ENCODE measurements at regions not wholly inside any gene's neighbourhood (a gene's known extent, or its start where the extent isn't known, plus 50 kb on each side); places are given as distances from the start of the nearest gene placed in this dataset.

DNA sequence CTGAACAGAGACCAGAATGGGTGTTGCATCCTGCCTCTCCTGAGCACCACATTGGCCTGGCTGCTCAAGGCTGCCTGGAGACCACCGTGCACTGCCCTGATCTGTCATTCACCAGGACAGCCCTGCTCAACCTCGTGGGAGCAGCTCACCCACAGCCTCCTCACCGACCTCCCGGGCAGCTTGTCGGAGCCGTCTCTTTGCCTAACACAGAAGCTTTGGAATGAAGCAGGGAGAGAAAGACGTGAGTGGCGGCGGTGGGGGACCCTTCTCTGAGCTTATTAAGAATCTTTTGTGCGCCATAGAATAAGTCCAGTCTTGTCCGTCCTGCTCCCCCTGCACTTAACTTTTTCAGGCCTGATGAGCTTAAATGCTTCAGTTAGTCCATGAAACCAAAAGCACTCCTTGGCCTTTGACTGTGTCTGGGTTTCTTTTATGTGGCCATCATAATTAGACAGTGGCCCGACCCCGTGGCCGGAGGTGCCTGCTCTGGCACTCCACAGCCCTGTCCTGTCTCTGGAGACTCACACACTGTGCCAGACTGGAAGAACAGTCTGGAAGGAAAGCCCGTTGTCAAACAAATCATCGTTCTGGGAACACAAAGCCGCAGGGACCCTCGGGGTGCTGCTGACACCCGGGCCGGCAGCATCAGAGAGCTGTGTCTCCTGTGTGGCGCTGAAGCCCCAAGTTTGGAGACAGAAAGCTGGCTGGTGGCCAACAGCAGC is 192.8 kb downstream of the BCOR start:
- no peak for DNase-seq

DNA sequence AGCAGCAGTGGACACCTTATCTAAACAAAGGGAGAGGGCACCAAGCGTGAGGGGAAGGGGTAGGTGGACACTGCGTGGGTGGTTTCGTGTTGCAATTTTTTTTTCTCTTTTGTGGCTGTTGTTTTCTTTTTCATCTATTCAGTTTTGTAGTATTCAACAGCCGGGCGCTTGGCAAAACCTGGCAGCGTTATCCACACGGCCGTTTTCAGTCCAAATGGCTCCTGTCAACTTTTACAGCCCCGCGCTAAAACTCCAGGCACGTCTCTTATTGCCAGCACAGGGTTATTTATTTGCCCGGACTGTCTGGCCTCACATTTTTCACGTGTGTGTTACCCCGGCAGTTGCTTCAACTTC is 192.2 kb downstream of the BCOR start:
- no peak for DNase-seq

DNA sequence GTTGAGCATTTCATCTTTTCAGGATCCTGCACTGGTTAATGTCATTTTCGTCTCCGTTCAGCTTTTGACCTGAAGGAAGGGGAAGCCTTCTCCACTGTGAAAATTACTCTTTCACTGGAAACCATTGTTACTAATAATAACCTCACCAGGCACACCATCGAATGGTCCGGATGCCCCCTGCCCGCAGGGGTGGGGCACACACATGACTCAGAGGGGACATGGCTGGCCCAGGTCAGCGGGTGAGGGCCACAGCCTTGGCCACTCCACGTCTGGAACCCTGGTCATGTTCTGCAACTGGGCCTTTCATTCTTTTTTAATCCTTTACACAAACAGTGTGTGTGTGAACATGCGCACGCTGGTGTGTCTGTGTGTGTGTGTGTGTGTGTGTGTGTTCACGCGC is 191.8 kb downstream of the BCOR start:
- DNase-seq: no peak

DNA sequence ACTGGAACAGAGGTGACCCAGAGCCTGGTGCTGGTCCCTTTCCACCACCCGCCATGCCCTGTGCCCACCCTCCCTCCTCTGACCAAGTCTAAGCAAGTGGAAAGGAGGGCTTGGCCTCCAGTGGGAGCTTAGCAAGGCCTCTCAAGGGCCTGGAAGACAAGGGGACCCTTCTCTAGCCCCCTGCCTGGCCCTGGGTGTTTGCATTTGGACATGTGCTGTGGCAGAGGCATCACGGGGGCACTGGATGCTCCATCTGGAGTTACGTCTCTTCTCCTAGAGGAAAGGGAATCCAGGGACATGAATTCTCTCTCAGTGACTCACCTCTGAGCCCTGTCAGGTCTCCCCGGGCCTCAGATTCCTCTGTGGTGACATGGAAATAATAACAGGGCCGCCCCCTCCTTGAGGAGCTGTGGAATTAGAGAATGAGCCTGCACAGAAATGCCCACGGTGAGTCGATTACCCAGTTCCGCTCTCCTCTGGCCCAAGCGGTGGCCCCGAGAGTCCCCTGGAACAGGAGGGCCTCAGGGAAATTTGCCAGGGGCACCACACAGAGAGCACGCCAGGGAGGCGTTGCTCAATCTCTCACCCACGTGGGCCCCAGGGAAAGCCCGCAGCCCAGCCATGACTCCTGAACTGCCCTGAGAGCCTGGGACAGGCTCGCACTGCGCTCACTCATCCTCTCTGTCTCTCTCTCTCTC is 189.6 kb downstream of the BCOR start:
- no peak for DNase-seq

DNA sequence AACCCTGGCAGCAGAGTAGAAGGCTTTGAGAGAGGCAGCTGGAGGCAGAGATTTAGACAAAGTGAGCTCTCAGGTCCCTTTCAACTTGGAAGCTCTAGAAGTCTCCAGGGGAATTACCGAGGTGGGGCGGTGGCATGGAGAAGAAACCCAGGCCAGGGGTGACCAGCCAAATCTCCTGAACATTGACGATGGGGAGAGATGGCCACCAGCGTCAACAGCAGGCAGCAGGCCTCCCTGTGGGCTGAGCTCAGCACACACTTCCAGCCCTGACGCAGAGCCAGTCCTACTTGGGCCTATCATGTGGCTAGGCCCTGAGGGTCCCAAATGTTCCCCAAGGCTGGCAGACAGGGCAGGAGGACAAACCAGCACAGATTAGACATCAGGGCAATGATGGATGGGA is 187.8 kb downstream of the BCOR start:
- no peak for DNase-seq

DNA sequence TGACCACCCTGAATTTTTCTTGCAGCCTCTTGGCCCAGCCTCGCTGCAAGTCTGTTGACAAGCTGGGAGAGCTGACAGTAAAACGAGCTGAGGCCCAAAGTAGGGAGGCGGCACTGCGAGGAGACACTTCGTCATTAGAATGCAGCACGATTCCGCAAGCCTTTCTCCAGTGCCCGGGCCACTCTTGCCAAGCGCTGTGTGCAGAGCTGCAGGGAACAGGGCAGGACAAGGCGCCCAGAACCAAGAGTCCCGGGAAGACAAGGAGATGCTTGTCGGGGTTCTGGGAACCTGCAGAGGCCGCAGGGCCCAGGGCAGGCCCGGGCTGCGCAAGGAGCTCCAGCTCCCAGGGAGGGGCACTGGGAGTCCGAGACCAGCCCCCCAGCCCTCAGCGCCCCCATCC is 187.1 kb downstream of the BCOR start:
- DNase-seq: no peak

GRCh38 chrX:39911278-39911897 is 186.4 kb downstream of the BCOR start:
- DNase-seq: no peak

DNA sequence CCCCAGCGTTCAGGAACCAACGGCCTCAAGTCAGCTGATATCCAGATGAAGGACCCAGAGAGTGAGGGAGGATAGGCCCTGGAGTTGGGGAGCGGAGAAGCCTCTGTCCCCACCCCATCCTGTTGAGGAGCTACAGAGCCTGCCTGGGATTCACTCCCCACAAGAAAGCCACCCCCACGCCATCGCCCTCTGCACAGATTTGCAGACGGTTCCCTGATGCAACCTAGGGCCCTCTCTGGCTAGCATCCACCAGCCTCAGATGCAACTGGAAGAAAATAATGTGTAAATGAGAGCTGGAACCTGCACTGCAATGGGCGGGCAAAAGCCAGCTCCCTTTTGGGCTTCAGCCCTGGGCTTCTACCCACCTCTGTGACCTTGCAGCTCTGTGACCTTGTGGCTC is 185.6 kb downstream of the BCOR start:
- no peak for DNase-seq

DNA sequence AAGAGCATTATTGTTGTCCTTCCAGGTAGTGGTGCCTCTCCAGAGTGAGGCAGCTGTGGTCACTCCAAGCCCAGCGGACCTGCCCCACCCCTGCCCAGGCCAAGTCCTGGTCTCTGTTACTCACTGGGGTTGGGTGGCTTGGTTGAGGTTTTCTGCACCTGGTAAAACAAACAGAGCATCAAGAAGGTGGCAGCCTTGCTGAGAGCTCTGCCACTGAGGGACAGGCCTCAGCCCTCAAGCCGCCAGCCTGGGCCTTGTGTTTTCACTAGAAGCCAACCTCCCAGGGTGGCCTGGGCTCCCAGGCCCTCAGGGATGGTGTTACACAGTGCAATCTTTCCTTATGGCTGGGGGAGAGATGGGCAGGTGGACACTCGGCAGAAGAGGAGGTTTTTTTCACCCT is 182.7 kb downstream of the BCOR start:
- no peak for DNase-seq

DNA sequence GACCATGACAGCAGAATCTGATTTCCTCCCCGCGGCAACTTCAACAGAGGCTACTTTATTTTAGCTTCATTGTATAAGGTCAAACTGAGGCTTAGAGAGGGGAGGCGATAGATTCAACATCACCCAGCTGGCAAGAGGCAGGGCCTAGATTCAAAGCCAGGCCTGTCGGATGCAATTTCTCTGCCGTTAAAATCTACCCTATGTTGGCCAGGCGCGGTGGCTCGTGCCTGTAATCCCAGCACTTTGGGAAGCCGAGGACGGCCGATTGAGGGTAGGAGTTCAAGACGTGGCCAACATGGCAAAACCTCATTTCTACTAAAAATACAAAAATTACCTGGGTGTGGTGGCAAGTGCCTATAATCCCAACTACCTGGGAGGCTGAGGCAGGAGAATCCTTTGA is 182.2 kb downstream of the BCOR start:
- no peak for DNase-seq

- no peak for DNase-seq
Measured at GRCh38 chrX:39921838-39922237, 175.9 kb downstream of the BCOR start.

DNA sequence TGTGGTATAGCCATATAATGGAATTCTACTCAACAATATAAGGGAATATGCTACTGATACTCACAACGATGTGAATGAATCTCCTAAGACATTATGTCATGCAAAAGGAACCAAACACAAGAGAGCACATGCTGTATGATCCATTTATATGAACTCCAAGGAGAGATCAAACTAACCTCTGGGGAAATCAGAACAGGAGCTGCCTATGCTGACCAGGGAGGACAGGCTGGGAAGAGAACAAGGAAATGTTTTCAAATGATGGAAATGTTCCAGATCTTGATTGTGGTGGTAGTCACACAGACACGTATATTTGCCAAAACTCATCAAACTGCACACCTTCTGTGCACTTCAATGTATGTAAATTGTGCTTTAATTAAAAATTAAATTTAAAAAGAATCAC is 175.3 kb downstream of the BCOR start:
- DNase-seq: no peak

GRCh38 chrX:39922926-39923325 is 174.8 kb downstream of the BCOR start:
- DNase-seq: no peak

DNA sequence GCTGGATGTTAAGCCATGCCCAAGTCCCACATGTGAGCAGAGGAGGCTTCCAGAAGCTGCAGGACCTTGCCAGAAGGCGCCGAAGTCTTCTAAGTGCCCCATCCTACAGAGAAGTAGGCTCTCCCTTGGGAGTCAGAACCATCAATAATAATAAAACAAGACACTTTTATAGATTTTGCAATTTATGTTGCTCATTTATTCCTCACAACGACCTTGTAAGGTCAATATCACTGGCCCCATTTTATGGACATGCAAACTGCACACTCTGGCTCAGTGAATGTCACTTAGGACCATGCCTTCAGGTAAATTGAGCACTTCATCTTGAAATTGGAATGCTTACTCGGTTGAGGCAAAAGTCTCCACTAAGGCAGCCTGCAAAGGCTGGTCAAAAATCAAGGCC is 170.4 kb downstream of the BCOR start:
- no peak for DNase-seq

- no peak for DNase-seq
Measured at GRCh38 chrX:39928704-39929378, 168.9 kb downstream of the BCOR start.

DNA sequence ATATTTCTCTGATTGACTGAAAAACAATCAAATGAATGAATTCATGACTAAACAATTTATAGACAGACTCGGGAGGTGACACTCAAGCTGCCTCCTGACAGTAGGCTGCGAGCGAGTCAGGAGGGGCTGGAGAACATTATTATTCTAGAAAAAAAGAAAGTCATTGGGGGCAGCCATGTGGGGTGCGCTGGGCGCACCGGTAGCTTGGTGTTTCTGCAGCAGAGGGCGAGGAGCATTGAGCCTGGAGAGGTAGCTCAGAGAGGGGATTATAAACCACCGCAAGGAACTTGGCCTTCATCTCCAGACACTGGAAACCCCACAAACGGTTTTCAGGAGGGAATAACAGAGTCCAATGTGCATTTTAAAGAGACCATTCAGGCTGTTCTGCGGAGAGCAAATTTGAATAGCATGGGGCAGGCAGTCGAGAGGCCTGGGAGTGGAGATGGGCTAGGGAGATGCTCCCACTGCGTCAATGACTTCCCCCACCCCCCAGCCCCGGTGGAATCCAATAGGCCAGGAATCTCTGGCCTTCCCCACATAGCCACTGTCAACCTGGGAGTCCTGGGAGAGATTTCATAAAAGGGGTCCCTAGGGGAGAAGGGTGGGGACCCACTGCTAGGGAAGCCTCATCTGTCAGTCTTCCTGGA is 168.3 kb downstream of the BCOR start:
- DNase-seq: no peak

DNA sequence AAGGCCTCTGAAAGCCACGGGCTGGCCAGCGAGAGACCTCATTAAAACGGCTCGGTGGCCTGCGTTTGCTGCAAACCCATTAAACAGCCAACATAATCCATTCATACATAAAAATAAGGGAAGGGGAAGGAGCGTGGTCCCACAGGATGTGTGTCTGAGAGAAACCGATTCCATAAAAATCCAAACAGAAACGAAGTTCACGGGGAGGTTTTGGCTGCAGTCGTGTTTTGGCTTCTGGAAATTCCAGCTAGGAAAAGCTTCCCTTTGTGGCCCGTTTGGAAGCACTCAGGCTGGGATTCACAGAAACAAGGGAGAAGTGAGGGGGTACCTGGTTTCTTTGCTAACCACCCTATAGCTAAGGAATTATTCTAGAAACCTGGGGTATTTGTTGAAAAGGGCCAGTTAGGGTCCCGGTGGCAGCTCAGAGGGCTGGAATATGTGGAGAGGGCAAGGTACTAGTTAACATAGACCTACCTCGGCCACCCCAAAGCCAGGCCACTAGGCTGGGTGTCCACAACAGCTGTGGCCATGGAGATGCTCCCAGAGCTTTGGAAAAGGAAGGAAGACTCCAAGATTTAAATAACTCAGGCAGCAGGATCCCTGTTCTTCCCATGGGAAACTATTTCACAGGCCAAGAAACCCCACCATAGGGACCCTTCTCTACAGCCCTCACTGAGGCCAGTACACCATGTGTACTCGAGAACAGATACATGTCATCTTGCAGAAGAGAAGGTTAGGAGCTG is 166.8 kb downstream of the BCOR start:
- no peak for DNase-seq

DNA sequence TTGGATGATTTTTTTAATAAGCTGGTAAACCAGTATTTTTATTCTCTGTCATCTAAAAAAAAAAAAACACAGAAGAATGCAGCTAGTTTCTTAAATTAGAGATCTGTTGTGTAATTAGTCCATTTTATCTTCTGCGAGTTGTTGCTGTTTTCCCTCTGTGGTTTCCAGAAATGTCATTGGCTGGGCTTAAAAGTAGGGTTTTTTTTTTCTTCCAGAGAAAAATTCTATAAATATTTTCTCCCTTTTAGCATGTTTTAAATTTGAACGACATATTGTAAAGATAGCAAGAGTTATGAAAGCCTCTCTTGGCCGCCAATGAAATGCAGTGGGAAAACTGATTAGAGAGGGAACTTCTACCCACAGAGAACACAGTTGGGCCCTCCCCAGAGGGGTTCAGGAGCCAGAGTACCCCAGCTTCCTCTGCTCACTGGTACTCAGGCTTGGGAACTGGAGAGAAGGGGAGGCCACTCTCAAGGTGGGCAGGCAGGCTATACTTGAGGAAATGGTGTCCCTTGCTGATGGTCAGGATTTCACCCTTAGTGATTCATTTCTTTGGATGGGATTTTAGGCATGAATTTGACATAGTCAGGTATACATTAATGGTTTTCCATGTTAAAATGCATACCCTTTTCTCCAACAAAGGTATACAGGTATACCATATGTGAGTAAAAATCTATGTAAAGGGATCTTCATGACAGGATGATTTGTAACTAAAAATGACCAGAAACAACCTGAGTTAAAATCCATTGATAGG is 166.1 kb downstream of the BCOR start:
- no peak for DNase-seq

- DNase-seq: no peak
Measured at GRCh38 chrX:39935411-39936064, 162.2 kb downstream of the BCOR start.

DNA sequence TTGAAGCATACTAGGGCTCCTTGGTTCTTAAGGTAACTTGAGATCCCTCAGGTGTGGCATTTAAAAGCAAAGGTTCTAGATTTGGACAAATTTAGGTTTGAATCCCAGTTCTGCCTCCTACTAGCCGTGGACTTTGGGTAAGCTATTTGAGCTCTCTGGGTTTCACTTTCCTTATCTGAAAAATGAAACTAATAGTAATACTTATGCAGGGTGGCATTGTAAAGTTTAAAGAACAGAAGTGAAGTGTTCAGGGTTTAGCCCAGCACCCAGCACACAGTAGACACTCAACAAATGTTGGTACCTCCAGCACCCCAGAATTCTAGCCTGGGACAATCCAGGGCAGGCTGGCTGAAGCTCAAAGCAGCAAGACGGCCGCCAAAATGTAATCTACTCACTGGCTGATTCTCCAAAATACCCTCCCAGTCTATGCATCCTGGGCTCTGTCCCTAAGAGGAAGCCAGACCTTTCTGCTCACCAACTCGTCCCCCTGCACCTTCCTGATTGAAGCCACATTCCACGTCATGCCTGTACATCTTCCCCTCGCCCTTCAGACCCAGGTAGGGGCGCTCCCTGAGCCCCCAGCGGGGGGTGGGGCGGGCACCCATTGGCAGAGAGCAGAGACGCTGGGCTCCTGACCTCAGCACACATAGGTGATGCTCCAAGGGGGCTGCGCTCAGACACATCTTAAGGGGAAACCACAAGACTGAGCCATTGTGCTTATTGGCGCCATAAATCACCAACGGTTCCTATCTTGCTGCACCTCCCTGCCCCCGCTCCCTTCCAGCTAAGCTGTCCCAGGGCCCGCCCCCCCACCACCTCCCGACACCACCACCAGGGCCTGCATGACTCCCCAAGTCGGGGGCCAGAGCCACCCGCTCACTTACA is 160.6 kb downstream of the BCOR start:
- DNase-seq: no peak
